Ovary (tissue), 3 donors: ENCODE measurements at regions not wholly inside any gene's neighbourhood (a gene's known extent, or its start where the extent isn't known, plus 50 kb on each side); places are given as distances from the start of the nearest gene placed in this dataset.

Experiments
- POLR2A ChIP-seq: fragments of 450-650 bp; IDR thresholded peaks from one replicate; pipeline ENCODE4 v1.6.1; 2017; ENCODE audit warnings: antibody characterized with exemption, mild to moderate bottlenecking, moderate library complexity
- TF ChIP-seq, protein P1 (sequence below), 3 donors: fragments of 450-650 bp in 2 of 3; fragments of 200-600 bp in 1 of 3; IDR thresholded peaks; one replicate each; pipeline versions ENCODE4 v1.5.1 to v1.8.0; 2016 to 2022; ENCODE audit warnings: antibody characterized with exemption in 3 of 3, mild to moderate bottlenecking in 1 of 3
- donor health status: DM: no; HTN: no; CAD: no.

GRCh38 chr4:30957706-30958105 lies 237.5 kb downstream of the PCDH7 start:
- no peak for TF ChIP-seq POLR2A
- TF ChIP-seq, protein P1, sequence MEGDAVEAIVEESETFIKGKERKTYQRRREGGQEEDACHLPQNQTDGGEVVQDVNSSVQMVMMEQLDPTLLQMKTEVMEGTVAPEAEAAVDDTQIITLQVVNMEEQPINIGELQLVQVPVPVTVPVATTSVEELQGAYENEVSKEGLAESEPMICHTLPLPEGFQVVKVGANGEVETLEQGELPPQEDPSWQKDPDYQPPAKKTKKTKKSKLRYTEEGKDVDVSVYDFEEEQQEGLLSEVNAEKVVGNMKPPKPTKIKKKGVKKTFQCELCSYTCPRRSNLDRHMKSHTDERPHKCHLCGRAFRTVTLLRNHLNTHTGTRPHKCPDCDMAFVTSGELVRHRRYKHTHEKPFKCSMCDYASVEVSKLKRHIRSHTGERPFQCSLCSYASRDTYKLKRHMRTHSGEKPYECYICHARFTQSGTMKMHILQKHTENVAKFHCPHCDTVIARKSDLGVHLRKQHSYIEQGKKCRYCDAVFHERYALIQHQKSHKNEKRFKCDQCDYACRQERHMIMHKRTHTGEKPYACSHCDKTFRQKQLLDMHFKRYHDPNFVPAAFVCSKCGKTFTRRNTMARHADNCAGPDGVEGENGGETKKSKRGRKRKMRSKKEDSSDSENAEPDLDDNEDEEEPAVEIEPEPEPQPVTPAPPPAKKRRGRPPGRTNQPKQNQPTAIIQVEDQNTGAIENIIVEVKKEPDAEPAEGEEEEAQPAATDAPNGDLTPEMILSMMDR (IDR thresholded peaks at IDR 0.05) = no peak
